HUDEP-2 (cell line): ENCODE measurements at regions not wholly inside any gene's neighbourhood (a gene's known extent, or its start where the extent isn't known, plus 50 kb on each side); places are given as distances from the start of the nearest gene placed in this dataset.
"Not testable (repeated sequence)": the region's sequence is repeated elsewhere in the genome, so short reads cannot be mapped to it uniquely, and the experiment has no call there.

Source experiments
- DNase-seq, 76 experiments: peaks; one replicate each; lab custom pipeline; 2025; ENCODE audit not compliant: unreplicated experiment in 76 of 76; lab: John Stamatoyannopoulos, UW

DNA sequence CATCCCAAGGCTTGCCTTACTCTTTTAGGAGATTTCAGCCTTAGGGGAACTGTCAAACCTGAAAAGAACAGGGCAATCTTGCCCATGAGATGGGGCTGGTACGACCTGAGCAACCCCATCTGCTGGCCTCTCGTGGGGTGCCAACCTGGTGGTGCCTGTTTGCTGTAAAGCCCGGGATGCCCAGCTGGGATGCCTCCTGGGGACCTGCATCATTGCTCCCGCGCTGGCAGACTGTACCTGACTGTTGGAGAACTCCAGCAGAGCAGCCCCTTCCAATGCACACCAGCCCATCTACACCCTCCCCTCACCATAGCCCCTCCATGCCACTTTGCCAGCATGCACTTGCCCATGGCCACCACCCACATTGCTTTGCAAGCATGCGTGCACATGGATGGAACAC lies 335.7 kb downstream of the RPS29 start:
- no peak for DNase-seq

GRCh38 chr14:49250109-49250508 lies 336.1 kb downstream of the RPS29 start:
- no peak for DNase-seq

DNA sequence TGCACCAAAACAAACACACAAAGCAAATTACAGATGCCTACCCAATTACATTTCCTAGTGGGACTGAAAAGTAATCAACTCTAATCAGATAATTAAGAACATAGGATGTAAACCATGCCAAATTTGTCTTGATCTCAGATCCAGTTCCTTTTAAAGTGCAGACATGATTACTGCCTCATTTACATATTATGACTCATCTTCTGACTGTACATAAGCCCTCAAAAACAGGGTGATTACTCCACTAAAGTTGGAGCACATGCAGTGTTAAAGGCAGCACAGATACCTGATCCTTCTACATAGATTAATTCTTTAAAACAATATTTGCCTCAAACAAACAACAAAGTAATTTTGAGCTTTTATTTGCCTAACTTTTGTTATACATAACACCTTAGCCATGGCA lies 337.2 kb downstream of the RPS29 start:
- DNase-seq, result no peak

GRCh38 chr14:49243777-49244176 lies 342.4 kb downstream of the RPS29 start:
- DNase-seq, result not testable (repeated sequence)

DNA sequence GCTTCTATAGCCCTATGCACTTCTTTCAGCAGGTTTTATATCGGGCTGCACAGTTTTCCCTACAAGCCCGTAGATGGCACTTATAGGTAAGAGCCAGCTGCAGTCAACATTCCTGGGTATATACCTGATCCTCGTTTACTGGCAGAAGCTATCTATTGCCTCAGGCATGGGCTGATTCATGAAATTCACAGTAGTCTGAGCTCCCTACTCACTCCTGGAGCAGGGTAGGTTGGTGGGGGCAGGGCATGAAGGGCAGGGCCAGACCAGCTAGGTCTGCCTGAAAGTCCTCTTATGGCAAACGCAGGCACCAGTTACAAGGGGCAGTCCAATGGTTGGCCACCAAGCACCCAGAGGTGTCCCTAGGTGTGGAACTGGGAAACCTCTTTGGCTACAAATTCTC lies 345.8 kb downstream of the RPS29 start:
- no peak for DNase-seq

- no peak for DNase-seq
Measured at GRCh38 chr14:49228552-49228951, 357.6 kb downstream of the RPS29 start.

- DNase-seq, result no peak
Measured at GRCh38 chr14:49221316-49221715, 364.9 kb downstream of the RPS29 start.

DNA sequence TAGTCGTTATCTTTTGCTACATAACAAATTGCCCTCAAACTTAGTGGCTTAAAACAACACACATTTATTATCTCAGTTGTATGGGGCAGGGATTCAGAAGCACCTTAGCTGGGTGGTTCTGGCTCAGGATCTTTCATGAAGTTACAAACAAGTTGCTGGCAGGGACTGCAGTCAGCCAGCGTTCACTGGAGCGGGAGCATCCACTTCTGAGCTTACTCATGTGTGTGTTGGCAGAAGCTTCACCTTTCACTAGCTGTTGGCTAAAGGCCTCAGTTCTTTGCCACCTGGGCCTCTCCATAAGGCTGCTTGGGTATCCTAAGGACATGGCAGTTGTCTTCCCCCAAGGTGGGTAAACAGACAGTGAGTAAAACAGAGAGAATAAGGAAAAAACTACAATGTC lies 365.7 kb downstream of the RPS29 start:
- DNase-seq, result no peak

DNA sequence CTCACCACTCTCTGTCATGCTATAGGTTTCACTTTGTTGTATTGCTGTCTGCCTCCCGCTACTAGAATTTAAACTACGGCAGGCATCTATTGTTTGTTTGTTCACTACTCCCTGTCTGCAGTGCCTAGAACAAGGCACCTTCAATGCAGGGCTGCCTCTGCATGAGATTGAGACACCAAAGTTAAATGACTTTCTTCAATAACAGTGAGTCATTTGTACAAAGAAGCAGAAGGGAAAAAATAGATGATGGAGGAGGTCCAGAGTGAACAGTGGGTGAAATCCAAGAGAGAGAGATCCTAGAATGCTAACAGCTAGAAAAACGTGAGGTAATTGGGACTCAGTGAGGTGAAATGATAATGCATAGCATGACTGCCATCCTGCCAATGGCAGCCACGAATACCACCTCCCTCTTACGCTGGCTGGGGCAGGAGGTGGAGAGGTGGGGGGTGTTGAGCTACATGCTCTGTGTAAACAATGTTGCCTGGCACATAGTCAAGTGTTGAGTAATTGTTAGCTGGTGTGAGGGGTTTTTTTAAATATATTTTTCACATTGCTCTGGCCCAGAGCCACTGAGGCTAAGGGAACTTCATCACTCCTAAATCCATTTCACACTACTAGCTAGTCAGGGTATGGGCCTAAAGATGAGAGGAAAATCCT lies 367.6 kb downstream of the RPS29 start:
- DNase-seq, result no peak

- DNase-seq, result no peak
Measured at GRCh38 chr14:49212721-49213120, 373.5 kb downstream of the RPS29 start.

DNA sequence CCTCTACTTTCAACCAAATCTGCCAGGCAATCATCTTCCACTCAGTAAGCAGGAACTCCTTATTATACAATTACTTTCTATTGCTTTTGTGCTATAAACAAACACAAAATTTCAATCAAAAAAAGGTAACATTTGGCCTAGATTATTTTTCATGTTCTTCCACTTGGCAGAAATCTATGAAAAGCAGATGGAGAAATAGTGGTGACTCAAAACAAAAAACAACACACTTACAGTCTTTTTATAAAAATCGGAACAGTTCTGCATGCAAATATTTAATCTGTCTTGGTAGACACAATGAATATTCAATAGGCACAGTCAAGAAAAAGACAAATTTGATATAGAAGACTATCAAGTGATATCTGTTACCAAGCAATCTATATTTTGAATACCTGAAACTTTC lies 376.8 kb downstream of the RPS29 start:
- DNase-seq, result no peak

- DNase-seq, result no peak
Measured at GRCh38 chr14:49206828-49207227, 379.4 kb downstream of the RPS29 start.

DNA sequence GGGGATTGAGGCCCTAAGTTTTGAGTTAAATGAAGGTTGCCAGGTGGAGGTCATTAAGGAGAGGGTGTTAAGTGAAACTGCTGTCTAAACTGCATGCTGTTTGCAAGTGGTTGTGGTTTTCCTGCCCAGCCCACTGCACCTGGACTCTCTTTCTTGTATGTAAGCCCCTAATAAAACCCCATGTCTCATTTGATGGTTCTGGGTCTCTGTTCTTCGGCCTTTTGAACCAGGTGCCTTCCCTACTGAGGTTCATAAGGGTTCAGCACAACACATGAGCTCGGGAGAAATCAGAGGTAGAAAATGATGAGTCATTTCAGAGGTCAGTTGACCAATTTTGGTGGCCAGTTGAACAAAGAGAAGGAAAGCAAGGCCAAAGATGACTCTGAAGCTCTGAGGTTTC lies 382.5 kb downstream of the RPS29 start:
- no peak for DNase-seq

GRCh38 chr14:49199159-49199558 lies 387.0 kb downstream of the RPS29 start:
- no peak for DNase-seq

DNA sequence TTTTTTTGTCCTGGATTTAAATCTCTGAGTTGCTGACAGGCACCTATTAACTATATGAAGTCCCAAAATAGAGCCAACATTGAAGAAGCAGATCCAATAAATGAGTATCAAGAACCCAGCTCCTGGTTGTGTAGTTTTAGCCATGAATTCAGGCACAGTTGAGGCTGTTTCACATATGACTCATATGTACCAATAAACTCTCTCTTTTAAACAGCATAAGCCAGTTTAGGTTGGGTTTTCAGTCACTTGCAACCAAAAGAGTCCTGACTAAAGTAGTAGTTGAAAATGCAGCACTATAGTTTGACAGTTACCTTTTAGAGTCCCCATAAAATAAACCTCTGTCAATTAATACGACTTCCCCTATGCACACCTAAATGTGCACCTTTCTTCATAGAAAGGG lies 389.9 kb downstream of the RPS29 start:
- DNase-seq, result no peak

DNA sequence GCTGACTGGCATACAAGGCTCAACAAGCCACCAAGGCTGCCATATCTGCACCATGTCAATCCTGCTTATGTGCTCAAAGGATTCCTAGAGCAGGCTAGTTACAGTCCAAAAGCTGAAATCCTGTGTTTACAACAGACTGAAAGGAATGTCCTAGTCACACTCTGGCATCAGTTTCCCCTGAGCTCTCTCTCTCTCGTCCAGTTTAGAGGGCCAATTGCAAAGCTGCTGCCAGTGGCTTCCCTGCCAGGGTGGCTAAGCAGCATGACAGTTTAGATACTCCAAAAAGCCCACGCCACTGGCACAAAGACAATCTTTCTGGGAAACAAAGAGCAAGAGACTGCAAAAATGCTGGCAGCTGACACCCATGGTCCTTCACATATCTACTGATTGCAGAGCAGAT lies 392.1 kb downstream of the RPS29 start:
- peak in 15 of 76 experiments; percentile 1 to 78 (median 26) for DNase-seq

GRCh38 chr14:49193332-49194065 lies 392.7 kb downstream of the RPS29 start:
- no peak for DNase-seq

GRCh38 chr14:49191380-49191779 lies 394.8 kb downstream of the RPS29 start:
- no peak for DNase-seq

DNA sequence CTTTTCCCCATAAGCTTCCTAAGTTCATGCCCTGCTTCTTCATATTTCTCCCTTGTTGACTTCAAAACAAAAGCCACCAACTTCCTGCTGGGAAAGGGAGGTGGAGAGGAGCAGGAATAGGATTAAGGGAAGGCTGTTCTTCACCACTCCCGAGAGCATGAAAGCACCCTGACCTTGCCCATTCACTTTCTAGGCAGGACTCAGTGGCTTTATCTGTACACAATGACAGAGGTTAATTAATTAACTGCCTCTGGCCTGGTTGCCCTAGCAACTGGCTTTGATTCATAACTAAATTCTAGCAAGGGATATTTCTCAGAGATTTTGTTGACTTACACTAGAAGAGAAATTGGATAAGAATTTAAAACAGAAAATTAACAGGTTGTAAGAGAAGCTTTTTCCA lies 396.8 kb downstream of the RPS29 start:
- DNase-seq, result no peak

GRCh38 chr14:49187799-49188198 lies 398.4 kb downstream of the RPS29 start:
- no peak for DNase-seq

DNA sequence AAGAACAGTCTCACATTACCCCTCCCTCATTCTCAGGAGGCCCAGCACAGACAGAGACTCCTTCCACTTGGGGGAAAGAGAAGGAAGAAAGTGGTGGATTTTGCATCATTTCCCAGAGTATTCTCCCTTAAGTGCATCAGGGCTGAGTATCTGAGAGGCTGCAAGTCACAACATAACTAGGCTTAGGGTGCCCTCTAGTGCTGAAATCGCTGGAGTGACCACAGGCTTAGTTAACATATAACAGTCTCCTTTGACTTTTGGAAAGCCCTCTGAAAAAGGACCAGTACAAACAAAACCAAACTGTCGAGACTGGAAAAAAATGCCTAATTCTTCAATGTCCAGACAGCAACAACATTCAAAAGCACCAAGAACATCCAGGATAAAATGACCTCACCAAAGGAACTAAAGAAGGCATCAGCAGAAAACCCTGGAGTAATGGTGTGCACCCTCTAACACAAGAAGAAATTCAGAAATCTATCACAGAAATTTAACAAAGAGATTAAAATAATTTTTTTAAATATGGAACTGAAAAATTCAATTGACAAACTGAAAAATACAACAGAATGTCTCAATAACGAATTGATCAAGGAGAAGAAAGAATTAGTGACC lies 412.3 kb downstream of the RPS29 start:
- DNase-seq, result peak in 58 of 76 experiments; percentile 1 to 73 (median 36)

- no peak for DNase-seq
Measured at GRCh38 chr14:49164074-49164473, 422.1 kb downstream of the RPS29 start.
